Breast epithelium (tissue), 3 donors: ENCODE measurements at regions not wholly inside any gene's neighbourhood (a gene's known extent, or its start where the extent isn't known, plus 50 kb on each side); places are given as distances from the start of the nearest gene placed in this dataset.

Experiments
- POLR2A ChIP-seq: fragments of 450-650 bp; IDR thresholded peaks from one replicate; pipeline ENCODE4 v1.6.1; 2016; ENCODE audit warnings: antibody characterized with exemption, mild to moderate bottlenecking, moderate library complexity
- POLR2AphosphoS5 ChIP-seq, 3 donors: sonication (generic); formaldehyde crosslinking; IDR thresholded peaks; one replicate each; pipeline ENCODE4 v1.6.1; 2017; ENCODE audit warnings: antibody characterized with exemption in 3 of 3
- TF ChIP-seq, protein P1 (sequence below), 3 donors: fragments of 450-650 bp; IDR thresholded peaks; one replicate each; pipeline ENCODE4 v1.5.1; 2016 to 2017; ENCODE audit warnings: antibody characterized with exemption in 3 of 3, mild to moderate bottlenecking in 3 of 3, moderate library complexity in 3 of 3

DNA sequence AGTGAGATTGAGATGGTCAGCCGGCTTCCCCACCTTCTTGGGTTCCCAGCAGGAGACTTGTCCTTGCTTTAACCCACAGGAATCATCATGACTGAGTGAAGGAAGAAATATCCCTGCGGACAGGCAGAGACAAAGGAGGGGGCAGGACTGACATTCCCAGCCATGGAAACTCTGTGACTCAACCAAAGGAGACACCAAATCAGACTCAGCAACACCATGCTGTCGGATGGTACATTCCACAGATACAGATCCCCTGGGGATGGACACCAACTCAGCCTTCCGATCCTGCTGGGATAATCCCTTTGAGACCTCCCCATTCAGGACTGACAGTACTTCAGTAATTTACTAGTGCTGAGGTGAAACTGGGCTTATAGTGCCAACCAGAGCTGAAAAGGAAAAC is 518.3 kb downstream of the XIRP2 start:
- TF ChIP-seq, protein P1, sequence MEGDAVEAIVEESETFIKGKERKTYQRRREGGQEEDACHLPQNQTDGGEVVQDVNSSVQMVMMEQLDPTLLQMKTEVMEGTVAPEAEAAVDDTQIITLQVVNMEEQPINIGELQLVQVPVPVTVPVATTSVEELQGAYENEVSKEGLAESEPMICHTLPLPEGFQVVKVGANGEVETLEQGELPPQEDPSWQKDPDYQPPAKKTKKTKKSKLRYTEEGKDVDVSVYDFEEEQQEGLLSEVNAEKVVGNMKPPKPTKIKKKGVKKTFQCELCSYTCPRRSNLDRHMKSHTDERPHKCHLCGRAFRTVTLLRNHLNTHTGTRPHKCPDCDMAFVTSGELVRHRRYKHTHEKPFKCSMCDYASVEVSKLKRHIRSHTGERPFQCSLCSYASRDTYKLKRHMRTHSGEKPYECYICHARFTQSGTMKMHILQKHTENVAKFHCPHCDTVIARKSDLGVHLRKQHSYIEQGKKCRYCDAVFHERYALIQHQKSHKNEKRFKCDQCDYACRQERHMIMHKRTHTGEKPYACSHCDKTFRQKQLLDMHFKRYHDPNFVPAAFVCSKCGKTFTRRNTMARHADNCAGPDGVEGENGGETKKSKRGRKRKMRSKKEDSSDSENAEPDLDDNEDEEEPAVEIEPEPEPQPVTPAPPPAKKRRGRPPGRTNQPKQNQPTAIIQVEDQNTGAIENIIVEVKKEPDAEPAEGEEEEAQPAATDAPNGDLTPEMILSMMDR (IDR thresholded peaks at IDR 0.05) = no peak
- no peak for TF ChIP-seq POLR2A
- TF ChIP-seq POLR2AphosphoS5 (IDR thresholded peaks at IDR 0.05) = no peak
